NK-92 treated with Interleukin-12 subunit alpha and Interleukin-12 subunit beta, amount 100 ng/mL, for 24 hours (cell line): ENCODE measurements at regions not wholly inside any gene's neighbourhood (a gene's known extent, or its start where the extent isn't known, plus 50 kb on each side); places are given as distances from the start of the nearest gene placed in this dataset.
"Not testable (repeated sequence)": the region's sequence is repeated elsewhere in the genome, so short reads cannot be mapped to it uniquely, and the experiment has no call there.

Experiments
- DNase-seq: peaks from one replicate; lab custom pipeline; 2025; lab: John Stamatoyannopoulos, UW

- not testable (repeated sequence) for DNase-seq
Observed at GRCh38 chr22:38375784-38376183, 58.6 kb upstream of the CSNK1E start.

- DNase-seq = not testable (repeated sequence)
Observed at GRCh38 chr22:38375005-38375404, 57.8 kb upstream of the CSNK1E start.

GRCh38 chr22:38374433-38374831 lies 57.2 kb upstream of the CSNK1E start:
- DNase-seq = not testable (repeated sequence)

GRCh38 chr22:38373783-38374432 lies 56.7 kb upstream of the CSNK1E start:
- peak; percentile 26 for DNase-seq

GRCh38 chr22:38372665-38373064 lies 55.4 kb upstream of the CSNK1E start:
- not testable (repeated sequence) for DNase-seq

- not testable (repeated sequence) for DNase-seq
Observed at GRCh38 chr22:38370490-38370889, 53.3 kb upstream of the CSNK1E start.

GRCh38 chr22:38369132-38369531 lies 51.9 kb upstream of the CSNK1E start:
- DNase-seq = not testable (repeated sequence)
